ENCODE measurements at regions not wholly inside any gene's neighbourhood (a gene's known extent, or its start where the extent isn't known, plus 50 kb on each side); places are given as distances from the start of the nearest gene placed in this dataset.

DNA sequence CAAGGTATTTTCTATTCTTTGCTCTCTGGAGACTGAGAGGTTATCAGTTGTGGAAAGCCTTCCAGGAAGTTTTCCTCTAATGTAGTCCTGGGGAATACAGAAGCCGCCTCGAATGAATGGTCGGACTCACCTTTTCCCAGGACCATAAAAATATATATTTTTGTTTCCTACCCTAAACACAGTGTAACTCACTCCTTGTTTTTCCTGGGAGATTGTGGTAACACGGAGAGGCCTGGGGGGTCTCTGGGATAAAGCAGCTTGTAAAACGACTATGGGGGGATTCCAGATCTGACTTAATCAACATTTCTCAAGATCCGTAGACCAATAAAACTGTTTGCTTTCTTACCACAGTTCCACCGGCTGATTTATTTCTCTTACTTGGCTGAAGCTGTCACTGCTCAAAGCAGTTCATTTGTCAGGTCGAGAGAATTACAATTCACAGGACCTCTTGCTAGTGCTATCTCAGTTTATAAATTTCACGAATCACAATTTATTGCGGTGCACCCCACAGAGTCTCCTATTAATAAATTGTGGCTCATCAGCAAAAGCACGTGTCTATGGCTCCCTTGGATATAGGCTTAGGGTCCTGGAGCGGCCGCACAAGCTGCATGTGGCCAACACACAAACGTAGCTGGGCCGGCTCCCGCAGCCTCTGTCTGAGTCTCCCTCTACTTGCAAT lies 176.3 kb upstream of the BMPER start:
- no peak for DNase-seq
- no peaks in the 10 kb centered on the region for H3K36me3 Mint-ChIP-seq (ENCODE audit: low read depth)
- no peaks in the 10 kb centered on the region for H3K27me3 Mint-ChIP-seq
- H3K4me1 Mint-ChIP-seq (ENCODE audit: low read depth) = no peaks in the 10 kb centered on the region
- H3K9me3 Mint-ChIP-seq = no peaks in the 10 kb centered on the region
- no peak overlapping the region for H3K27ac Mint-ChIP-seq
- no peak overlapping the region for H3K4me3 Mint-ChIP-seq

DNA sequence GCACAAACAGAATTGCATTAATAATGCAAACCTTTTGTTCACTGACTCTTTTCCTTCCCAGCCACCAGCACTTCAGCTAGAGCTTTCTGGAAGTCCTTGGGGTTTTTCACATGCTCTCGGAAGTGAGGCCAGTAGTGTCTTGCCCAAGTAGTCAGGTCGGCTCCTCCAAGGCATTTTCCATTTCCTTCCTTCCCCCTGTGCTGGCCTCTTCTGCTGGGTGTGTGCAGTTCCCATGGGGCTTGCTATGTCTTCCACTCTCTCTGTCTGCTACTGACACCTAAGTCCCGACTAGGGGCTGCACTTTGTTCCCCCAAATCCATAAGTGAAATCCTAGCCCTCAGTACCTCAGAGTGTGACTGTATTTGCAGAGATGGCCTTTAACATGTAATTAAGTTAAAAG lies 175.6 kb upstream of the BMPER start:
- Mint-ChIP-seq H3K4me3 (no peak overlapping the region), H3K4me1 (ENCODE audit: low read depth) (no peaks in the 10 kb centered on the region), H3K36me3 (ENCODE audit: low read depth) (no peaks in the 10 kb centered on the region), H3K27me3 (no peaks in the 10 kb centered on the region), H3K9me3 (no peaks in the 10 kb centered on the region), H3K27ac (no peak overlapping the region)
- no peak for DNase-seq

DNA sequence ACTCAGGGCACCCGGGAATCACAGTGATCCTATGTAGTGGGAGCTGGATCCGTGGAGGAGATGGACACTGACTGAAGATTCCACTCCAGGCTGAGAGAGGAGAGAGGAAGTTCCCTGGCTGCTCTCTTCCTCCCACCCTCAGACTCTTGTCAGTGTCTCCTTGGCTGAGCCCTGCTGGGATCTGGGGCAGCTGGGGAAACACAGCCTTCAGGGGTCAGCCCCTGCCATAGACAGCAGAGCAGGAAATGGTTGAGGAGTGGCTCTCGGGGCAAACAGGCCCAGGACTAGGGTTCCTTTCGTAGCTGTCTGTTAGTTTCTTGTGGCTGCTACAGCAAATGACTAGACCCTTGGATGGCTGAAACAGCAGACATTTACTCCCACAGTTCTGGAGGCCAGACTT lies 174.4 kb upstream of the BMPER start:
- Mint-ChIP-seq H3K9me3 (no peaks in the 10 kb centered on the region), H3K4me3 (no peak overlapping the region), H3K36me3 (ENCODE audit: low read depth) (no peaks in the 10 kb centered on the region), H3K27me3 (no peaks in the 10 kb centered on the region), H3K27ac (no peak overlapping the region), H3K4me1 (ENCODE audit: low read depth) (no peaks in the 10 kb centered on the region)
- DNase-seq = no peak

DNA sequence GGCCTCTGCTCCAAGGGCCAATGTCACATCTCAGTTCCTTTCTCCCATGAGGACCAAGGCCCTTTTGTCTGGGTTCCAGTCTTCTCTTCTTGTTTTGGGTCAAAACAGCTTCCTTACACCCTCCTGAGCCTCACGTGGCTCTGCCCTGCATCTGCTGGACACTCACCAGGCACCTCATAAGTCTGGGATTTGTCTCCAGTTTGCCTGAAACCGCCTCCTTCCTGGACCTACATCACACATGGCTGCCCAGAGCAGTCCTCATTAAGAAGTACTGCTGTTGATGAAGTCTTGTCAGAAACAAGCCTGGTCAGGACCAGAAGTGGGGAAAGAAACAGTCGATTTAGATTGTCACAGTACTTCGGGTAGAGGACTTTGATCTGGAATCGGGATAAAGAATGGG lies 173.4 kb upstream of the BMPER start:
- no peak for DNase-seq
- Mint-ChIP-seq H3K27ac (no peak overlapping the region), H3K36me3 (ENCODE audit: low read depth) (no peaks in the 10 kb centered on the region), H3K27me3 (no peaks in the 10 kb centered on the region), H3K9me3 (no peaks in the 10 kb centered on the region), H3K4me3 (no peak overlapping the region), H3K4me1 (ENCODE audit: low read depth) (no peaks in the 10 kb centered on the region)

DNA sequence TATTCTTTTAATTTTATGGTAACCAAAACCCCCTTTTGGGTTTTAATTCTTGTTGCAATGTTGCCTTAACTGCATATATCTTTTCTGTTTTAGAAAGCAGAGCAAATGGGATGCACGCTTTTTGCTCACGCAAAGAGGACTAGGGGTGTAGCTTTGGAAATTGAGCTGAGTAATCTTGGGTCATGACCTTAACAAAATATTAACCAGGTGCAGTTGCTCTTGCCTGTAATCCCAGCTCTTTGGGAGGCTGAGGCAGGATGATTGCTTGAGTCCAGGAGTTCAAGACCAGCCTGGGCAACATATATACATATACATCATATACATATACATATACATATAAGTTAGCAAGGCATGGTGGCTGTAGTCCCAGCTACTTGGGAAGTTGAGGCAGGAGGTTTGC lies 172.9 kb upstream of the BMPER start:
- no peak overlapping the region for H3K4me3 Mint-ChIP-seq
- DNase-seq = no peak
- no peaks in the 10 kb centered on the region for H3K9me3 Mint-ChIP-seq
- no peaks in the 10 kb centered on the region for H3K36me3 Mint-ChIP-seq (ENCODE audit: low read depth)
- no peak overlapping the region for H3K27ac Mint-ChIP-seq
- H3K4me1 Mint-ChIP-seq (ENCODE audit: low read depth) = no peaks in the 10 kb centered on the region
- H3K27me3 Mint-ChIP-seq = no peaks in the 10 kb centered on the region

DNA sequence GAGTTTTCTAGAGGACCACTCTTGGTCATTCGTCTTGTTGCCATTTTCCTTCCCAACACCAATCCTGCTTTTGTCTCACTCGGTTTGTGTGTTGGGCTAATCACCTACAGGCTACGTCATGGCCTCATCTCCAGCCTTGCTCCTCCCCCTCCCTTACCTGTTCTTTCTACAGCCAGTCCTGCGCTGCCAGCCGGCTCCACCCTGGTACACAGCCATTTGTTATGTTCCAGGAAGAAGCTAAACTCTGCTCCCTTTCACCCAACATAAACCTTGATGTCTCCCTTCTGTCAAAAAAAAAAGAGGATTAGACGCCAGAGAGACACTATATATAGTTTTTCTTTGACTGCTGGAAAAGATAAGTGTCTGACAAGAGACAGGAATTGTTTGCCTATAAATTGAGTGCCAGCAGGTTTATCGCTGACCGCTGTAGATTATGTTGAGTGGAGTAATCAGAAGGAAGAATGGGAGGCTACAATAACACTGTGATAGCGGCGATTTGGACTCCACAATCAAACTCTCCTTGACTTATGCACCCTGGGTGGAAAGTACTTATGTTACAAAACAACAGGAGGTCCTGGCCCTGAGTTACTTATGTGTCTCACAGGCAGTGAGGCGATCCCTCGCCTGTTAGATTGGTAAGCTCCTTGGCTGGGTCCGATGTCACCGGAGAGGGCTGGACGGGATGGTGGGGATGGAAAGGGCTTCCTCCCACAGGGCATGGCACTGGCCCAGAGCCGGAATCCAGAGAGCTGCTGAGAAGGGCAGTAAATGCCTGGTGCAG lies 171.3 kb upstream of the BMPER start:
- H3K4me3 Mint-ChIP-seq = no peak overlapping the region
- DNase-seq = no peak
- no peaks in the 10 kb centered on the region for H3K4me1 Mint-ChIP-seq (ENCODE audit: low read depth)
- H3K36me3 Mint-ChIP-seq (ENCODE audit: low read depth) = no peaks in the 10 kb centered on the region
- no peaks in the 10 kb centered on the region for H3K27me3 Mint-ChIP-seq
- no peaks in the 10 kb centered on the region for H3K9me3 Mint-ChIP-seq
- no peak overlapping the region for H3K27ac Mint-ChIP-seq

DNA sequence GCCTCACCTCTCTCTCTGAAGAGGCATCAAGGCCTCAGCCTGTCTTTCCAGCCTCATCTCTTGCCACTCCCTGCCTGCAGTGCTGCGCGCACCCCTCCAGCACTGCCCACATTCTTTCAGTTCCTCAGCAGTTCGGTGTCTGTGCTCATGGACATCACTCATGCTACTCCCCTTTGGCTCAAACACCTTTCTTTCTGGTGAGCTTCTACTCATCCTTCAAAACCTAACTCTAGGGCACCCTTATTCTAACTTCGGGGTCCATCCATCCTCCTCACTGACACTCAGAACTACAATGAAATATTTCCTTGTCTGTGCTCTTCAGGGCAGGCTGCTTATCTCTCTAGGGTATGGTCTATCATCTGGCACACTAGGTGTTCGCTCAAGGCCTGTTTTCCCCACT lies 169.9 kb upstream of the BMPER start:
- Mint-ChIP-seq H3K9me3 (no peaks in the 10 kb centered on the region), H3K36me3 (ENCODE audit: low read depth) (no peaks in the 10 kb centered on the region), H3K4me3 (no peak overlapping the region), H3K27ac (no peak overlapping the region), H3K27me3 (no peaks in the 10 kb centered on the region), H3K4me1 (ENCODE audit: low read depth) (no peaks in the 10 kb centered on the region)
- no peak for DNase-seq

DNA sequence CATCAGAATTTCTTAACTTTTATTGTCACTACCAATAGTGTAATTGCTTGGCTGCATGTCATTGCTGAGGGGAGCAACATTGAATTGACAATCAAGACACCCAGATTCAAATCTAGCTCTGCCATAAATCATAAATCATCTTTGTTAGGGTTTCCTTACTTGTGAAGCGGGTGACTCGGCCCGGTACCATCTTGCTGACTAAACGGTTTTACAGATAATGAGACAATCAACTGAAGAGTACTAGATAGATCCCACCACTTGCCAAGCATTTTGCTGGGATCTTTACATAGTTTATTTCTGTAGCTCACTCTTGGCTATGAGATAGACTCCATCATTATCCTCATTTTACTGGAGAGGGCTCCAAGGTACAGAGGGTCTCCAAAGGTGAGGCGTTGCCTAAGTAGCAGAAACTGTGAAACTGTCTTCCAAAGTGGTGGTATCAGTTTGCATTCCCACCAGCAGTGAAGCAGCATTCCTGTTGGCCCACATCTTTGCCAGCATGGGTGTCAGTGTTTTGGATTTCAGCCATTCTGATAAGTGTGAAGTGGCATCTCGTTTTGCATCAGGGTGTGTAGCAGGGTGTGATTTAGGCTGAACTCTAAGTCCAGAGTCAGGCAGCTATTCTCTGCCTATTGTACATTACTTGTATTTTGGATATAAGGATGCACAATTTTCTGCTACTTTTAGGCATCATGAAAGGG lies 168.7 kb upstream of the BMPER start:
- H3K4me3 Mint-ChIP-seq = no peak overlapping the region
- no peak overlapping the region for H3K27ac Mint-ChIP-seq
- DNase-seq = no peak
- H3K4me1 Mint-ChIP-seq (ENCODE audit: low read depth) = no peaks in the 10 kb centered on the region
- no peaks in the 10 kb centered on the region for H3K9me3 Mint-ChIP-seq
- no peaks in the 10 kb centered on the region for H3K27me3 Mint-ChIP-seq
- no peaks in the 10 kb centered on the region for H3K36me3 Mint-ChIP-seq (ENCODE audit: low read depth)

DNA sequence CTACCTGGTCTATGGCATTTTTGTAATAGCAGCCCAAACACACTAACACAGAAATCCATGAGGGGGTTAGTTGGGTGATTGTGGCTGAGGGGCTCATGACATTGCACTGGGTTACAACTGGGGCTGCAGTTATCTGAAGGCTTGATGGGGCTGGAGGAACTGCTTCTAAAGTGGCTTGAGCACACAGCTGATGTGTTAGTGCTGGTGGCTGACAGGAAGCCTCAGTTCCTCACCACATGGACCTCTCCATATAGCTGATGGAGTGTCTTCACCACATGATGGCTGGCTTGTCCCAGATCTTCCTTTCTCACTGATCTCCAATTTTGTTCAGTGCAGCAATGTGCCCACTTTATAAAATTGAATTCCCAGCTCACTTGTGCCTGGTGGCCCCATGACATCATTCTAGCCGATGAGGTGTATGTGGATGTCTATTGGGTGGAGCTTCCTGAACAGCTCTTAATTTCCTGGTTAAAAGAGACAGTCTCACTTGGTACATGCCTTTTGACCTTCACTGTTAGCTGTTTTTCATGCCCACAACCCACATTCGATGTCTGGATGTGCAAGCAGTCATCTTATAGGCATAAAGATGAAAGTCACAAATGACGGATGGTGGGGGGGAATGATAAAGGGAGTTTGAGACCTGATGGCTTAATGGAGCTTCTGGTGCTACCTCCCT lies 166.9 kb upstream of the BMPER start:
- Mint-ChIP-seq H3K4me3 (no peak overlapping the region), H3K27me3 (no peaks in the 10 kb centered on the region), H3K27ac (no peak overlapping the region), H3K36me3 (ENCODE audit: low read depth) (no peaks in the 10 kb centered on the region), H3K4me1 (ENCODE audit: low read depth) (no peaks in the 10 kb centered on the region), H3K9me3 (no peaks in the 10 kb centered on the region)
- no peak for DNase-seq

DNA sequence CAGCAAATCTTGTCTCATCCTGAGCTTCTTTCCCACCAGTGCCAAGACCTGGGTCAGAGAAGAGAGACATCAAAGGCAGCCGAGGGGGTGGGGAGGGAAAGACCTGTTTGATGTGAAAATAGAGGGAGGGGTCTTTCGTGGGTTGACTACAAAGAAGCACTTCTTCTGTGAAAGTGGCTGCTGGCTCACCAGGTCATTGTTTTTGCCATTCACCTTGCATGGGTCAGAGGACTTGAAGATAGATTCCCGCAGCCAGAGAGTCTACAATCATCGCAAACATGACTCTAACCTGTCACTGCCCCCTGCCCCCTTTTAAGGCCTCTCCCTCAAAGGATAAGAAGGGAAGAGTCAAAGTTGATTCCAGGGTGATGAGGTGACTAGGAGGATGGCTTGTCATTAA lies 166.1 kb upstream of the BMPER start:
- no peaks in the 10 kb centered on the region for H3K4me1 Mint-ChIP-seq (ENCODE audit: low read depth)
- peaks cover 3% of the 10 kb centered on the region for H3K9me3 Mint-ChIP-seq
- H3K36me3 Mint-ChIP-seq (ENCODE audit: low read depth) = no peaks in the 10 kb centered on the region
- H3K27ac Mint-ChIP-seq = no peak overlapping the region
- no peak overlapping the region for H3K4me3 Mint-ChIP-seq
- DNase-seq = no peak
- no peaks in the 10 kb centered on the region for H3K27me3 Mint-ChIP-seq

DNA sequence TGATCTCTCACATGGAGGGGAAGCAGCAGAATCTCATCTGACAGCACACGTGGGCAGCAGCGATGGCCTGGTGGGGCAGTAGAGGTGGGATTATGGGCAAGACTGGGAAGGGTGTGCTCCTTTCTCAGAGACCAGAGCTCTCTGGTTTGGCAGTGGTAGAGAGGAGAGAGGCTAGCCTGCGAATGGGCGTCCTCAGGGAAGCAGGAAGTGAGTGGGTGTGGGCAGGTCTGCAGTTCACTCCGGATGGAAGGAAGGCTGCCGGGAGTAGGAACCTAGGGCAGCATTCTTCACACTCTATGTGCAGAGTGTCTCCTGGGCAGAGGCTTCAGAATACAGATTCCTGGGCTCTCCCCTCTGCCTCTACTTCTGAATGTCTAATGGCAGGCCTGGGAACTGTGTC lies 162.8 kb upstream of the BMPER start:
- H3K9me3 Mint-ChIP-seq = peaks cover 3% of the 10 kb centered on the region
- no peaks in the 10 kb centered on the region for H3K4me1 Mint-ChIP-seq (ENCODE audit: low read depth)
- no peak overlapping the region for H3K4me3 Mint-ChIP-seq
- H3K27me3 Mint-ChIP-seq = no peaks in the 10 kb centered on the region
- H3K36me3 Mint-ChIP-seq (ENCODE audit: low read depth) = no peaks in the 10 kb centered on the region
- H3K27ac Mint-ChIP-seq = no peak overlapping the region
- DNase-seq = no peak

DNA sequence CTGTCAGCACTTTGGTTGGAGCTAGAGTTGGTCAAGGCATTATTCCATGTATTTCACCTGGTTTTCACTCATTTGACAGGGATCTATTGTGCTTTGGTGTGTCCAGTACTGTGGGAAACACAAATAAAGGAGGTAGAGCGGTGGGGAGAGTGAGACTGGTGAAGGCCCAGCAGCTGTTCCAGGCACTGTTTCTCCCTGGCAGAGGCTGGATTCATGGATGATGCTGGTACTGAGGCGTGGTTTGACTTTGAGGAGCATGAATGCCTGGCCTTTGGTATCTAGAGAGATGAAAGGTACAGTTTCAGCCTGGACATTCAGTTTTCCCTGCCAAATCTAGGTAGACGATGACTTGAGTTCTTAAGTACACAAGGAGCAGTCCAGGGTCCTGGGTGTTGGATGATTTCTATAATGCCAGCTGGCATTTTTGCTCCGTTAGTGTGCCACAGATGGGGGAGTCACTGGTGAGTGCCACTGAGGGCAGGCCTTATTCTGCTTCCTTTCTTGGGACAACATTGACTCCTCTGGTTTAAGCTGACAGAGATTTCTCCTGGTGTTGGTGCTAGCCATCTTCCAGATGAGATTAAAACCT lies 162.2 kb upstream of the BMPER start:
- Mint-ChIP-seq H3K27ac (no peak overlapping the region), H3K9me3 (peaks cover 3% of the 10 kb centered on the region), H3K36me3 (ENCODE audit: low read depth) (no peaks in the 10 kb centered on the region), H3K4me3 (no peak overlapping the region), H3K27me3 (no peaks in the 10 kb centered on the region), H3K4me1 (ENCODE audit: low read depth) (no peaks in the 10 kb centered on the region)
- no peak for DNase-seq

DNA sequence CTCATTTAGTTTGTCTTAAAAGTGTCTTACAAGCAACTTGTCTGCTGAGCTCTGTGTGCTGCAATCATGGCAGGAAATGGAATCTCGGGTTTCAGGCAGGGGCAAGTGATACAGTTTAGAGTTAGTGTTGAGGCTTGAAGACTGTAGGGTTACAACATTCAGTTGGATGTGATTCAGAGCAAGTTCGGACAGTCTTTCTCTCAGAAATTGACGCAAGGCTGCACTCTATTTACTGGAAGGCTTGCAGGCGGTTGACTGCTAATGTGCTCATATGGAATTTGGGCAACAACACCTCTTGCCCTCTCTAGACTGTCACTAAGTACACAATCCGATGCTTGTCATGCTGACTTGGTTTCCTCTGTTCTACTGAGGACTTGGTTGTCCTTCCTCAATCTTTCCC lies 161.7 kb upstream of the BMPER start:
- Mint-ChIP-seq H3K27me3 (no peaks in the 10 kb centered on the region), H3K9me3 (peaks cover 3% of the 10 kb centered on the region), H3K4me1 (ENCODE audit: low read depth) (no peaks in the 10 kb centered on the region), H3K36me3 (ENCODE audit: low read depth) (no peaks in the 10 kb centered on the region), H3K4me3 (no peak overlapping the region), H3K27ac (no peak overlapping the region)
- DNase-seq = no peak

DNA sequence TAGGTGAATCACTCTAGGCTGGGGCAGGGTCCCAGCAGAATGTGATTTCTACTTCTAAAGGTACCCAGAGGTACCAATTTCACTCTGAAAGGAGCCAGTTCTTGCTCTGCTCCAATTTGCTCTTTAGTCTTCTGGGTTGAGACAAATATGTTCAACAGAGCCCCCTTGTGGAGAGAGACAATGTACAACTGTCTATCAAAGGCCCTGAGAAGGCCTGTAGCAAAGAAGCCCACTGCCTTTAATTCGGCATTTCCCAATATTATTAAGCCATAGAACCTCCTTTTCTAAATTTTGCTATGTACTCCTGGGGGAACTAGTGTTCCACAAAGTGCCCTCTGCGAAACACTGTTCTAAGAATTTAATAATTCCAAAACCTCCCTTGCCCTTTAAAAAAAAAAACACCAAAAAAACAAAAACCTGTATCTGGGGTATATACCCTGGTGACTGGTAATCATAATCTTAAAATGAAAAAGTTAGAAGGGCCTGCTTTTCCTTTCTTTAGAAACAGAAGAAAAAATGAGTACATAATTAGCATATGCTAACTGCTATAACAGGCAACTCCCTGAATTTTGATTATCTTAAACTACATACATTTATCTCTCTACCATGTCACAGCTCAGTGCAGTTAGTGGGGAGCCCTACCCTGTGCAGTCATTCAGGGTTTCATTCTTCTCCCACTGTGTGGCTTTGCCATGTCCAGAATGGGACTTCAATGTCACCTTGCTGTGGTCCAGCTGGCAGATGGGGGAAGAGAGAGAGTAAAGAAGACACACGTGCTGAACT lies 160.9 kb upstream of the BMPER start:
- Mint-ChIP-seq H3K4me1 (ENCODE audit: low read depth) (no peaks in the 10 kb centered on the region), H3K9me3 (peaks cover 3% of the 10 kb centered on the region), H3K27me3 (no peaks in the 10 kb centered on the region), H3K27ac (no peak overlapping the region), H3K36me3 (ENCODE audit: low read depth) (no peaks in the 10 kb centered on the region), H3K4me3 (no peak overlapping the region)
- no peak for DNase-seq

Data from activated T-cell treated with anti-CD3 and anti-CD28 coated beads, Interleukin-2, amount 50 U/mL, for 24 hours (primary cell).